PC-3 (cell line): ENCODE measurements at regions not wholly inside any gene's neighbourhood (a gene's known extent, or its start where the extent isn't known, plus 50 kb on each side); places are given as distances from the start of the nearest gene placed in this dataset.

Experiments used
- ATAC-seq: fragments of 200-7000 bp; cut with Tn5 transposase; 2 replicates; pipeline ENCODE4 v1.9.1; 2020; ENCODE audit warnings: mild to moderate bottlenecking, moderate library complexity
- BruUV-seq: library from RNA; stranded (reverse); fragments of 400-500 nt; replicated peaks from 2 replicates; lab custom pipeline; 2021; lab: Mats Ljungman, UMichigan
- CTCF ChIA-PET: fragments of 300-600 bp; sonication (Branson Sonifier 250); formaldehyde crosslinking; loops from one replicate; lab custom pipeline; 2022; ENCODE audit warnings: antibody characterized with exemption; lab: Charles Lee
- POLR2A ChIA-PET: fragments of 300-600 bp; sonication (Branson Sonifier 250); formaldehyde crosslinking; loops from one replicate; lab custom pipeline; 2022; ENCODE audit warnings: antibody characterized with exemption; ENCODE audit not compliant: unreplicated experiment; lab: Charles Lee
- DNase-seq: peaks from one replicate; pipeline ENCODE4 v3.0.0-alpha.2; 2015
- H2AFZ ChIP-seq: fragments of 300-600 bp; sonication (generic); 2 replicates; pipeline ENCODE4 v1.6.0; 2016; ENCODE audit warnings: antibody characterized with exemption, low read length
- H3F3A ChIP-seq: fragments of 300-600 bp; sonication (generic); one replicate; pipeline ENCODE4 v1.6.0; 2017; ENCODE audit warnings: antibody characterized with exemption, low read length, control low read depth, mild to moderate bottlenecking; ENCODE audit not compliant: unreplicated experiment
- H3K27ac ChIP-seq: fragments of 300-600 bp; sonication (generic); 2 replicates; pipeline ENCODE4 v1.5.1; 2016; ENCODE audit warnings: mild to moderate bottlenecking, low read length
- H3K27me3 ChIP-seq: fragments of 300-600 bp; sonication (generic); 2 replicates; pipeline ENCODE4 v1.6.1; 2016; ENCODE audit warnings: low read length, mixed read lengths
- H3K36me3 ChIP-seq: fragments of 300-600 bp; sonication (generic); 2 replicates; pipeline ENCODE4 v1.6.1; 2016; ENCODE audit warnings: low read depth, mixed run types, low read length, mixed read lengths
- H3K4me1 ChIP-seq: fragments of 300-600 bp; sonication (generic); 2 replicates; pipeline ENCODE4 v1.5.1; 2016; ENCODE audit warnings: low read length; ENCODE audit not compliant: insufficient read depth
- H3K4me2 ChIP-seq: fragments of 300-600 bp; sonication (generic); 2 replicates; pipeline ENCODE4 v1.6.0; 2016; ENCODE audit warnings: low read length
- H3K4me3 ChIP-seq: fragments of 300-600 bp; sonication (generic); 2 replicates; pipeline ENCODE4 v1.5.1; 2016; ENCODE audit warnings: mild to moderate bottlenecking, low read length, mixed read lengths
- H3K79me2 ChIP-seq: fragments of 300-600 bp; sonication (generic); 2 replicates; pipeline ENCODE4 v1.6.1; 2017; ENCODE audit warnings: low read length, mixed read lengths
- H3K9ac ChIP-seq: fragments of 300-600 bp; sonication (generic); 2 replicates; pipeline ENCODE4 v1.6.0; 2016; ENCODE audit warnings: mild to moderate bottlenecking, low read length
- H3K9me2 ChIP-seq: fragments of 300-600 bp; sonication (generic); replicated peaks from 2 replicates; pipeline ENCODE4 v1.6.1; 2016; ENCODE audit warnings: mixed run types, low read length, mixed read lengths
- H3K9me3 ChIP-seq: fragments of 300-600 bp; sonication (generic); 2 replicates; pipeline ENCODE4 v1.6.1; 2016; ENCODE audit warnings: low read length, mixed read lengths
- H4K20me1 ChIP-seq: fragments of 300-600 bp; sonication (generic); 2 replicates; pipeline ENCODE4 v1.6.1; 2016; ENCODE audit warnings: low read length, mixed read lengths
- EZH2 ChIP-seq: fragments of 300-600 bp; sonication (generic); IDR thresholded peaks from one replicate; pipeline ENCODE4 v1.6.1; 2017; ENCODE audit warnings: antibody characterized with exemption, mild to moderate bottlenecking, low read length; ENCODE audit not compliant: unreplicated experiment
- EZH2phosphoT487 ChIP-seq: fragments of 300-600 bp; sonication (generic); IDR thresholded peaks from 2 replicates; pipeline ENCODE4 v1.6.1; 2018; ENCODE audit warnings: mild to moderate bottlenecking, antibody characterized with exemption, low read length, borderline replicate concordance
- intact Hi-C: fragments of 100-400 bp; cut with micrococcal nuclease; formaldehyde crosslinking; loops from 2 replicates; pipeline ENCODE4 v1.9.0; 2023
- TF ChIP-seq, protein P1 (sequence below): fragments of 300-600 bp; sonication (generic); conservative IDR thresholded peaks from 2 replicates; pipeline ENCODE4 v1.5.1; 2017; ENCODE audit warnings: antibody characterized with exemption, low read depth, mild to moderate bottlenecking, low read length

DNA sequence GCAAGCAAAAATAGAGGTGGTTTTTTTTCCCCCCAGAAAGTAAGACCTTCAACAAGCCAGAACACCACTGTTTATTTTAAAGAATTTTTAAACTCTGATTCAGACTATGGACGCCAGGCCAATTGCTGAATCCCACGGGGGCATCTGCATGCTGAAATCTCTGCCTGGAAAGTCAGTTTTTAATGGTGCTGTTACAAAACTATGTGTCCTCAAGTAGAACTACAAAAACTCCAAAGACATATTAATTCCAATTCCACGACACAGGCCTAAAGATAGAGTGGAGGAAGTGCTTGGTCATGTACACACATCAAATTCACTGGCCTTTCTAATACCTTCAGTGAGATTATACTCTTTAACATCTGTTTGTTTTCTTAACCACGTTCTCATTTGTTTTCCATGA lies 490.5 kb upstream of the NR2F2 start:
- Histone ChIP-seq H3K36me3 (no peaks in the 10 kb centered on the region), H3K9ac (no peak overlapping the region), H3K27ac (no peak overlapping the region), H2AFZ (no peak overlapping the region), H3K4me2 (no peak overlapping the region), H4K20me1 (no peaks in the 10 kb centered on the region), H3K27me3 (no peaks in the 10 kb centered on the region), H3K9me2 (no peaks in the 10 kb centered on the region), H3F3A (no peaks in the 10 kb centered on the region), H3K9me3 (no peaks in the 10 kb centered on the region), H3K79me2 (no peaks in the 10 kb centered on the region), H3K4me3 (no peak overlapping the region), H3K4me1 (no peaks in the 10 kb centered on the region)
- ATAC-seq (no peak), DNase-seq (no peak)
- CTCF ChIA-PET, result no interaction called here
- POLR2A ChIA-PET, result no interaction called here
- no peak for TF ChIP-seq EZH2
- TF ChIP-seq EZH2phosphoT487, result no peak
- TF ChIP-seq, protein P1, sequence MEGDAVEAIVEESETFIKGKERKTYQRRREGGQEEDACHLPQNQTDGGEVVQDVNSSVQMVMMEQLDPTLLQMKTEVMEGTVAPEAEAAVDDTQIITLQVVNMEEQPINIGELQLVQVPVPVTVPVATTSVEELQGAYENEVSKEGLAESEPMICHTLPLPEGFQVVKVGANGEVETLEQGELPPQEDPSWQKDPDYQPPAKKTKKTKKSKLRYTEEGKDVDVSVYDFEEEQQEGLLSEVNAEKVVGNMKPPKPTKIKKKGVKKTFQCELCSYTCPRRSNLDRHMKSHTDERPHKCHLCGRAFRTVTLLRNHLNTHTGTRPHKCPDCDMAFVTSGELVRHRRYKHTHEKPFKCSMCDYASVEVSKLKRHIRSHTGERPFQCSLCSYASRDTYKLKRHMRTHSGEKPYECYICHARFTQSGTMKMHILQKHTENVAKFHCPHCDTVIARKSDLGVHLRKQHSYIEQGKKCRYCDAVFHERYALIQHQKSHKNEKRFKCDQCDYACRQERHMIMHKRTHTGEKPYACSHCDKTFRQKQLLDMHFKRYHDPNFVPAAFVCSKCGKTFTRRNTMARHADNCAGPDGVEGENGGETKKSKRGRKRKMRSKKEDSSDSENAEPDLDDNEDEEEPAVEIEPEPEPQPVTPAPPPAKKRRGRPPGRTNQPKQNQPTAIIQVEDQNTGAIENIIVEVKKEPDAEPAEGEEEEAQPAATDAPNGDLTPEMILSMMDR, result no peak
- intact Hi-C loops, result no loop called here
- no TSS peak for BruUV-seq

- DNase-seq (no peak), ATAC-seq (no peak)
- Histone ChIP-seq H3K27me3 (no peaks in the 10 kb centered on the region), H3K36me3 (no peaks in the 10 kb centered on the region), H3K4me2 (no peak overlapping the region), H4K20me1 (no peaks in the 10 kb centered on the region), H3K9me2 (no peaks in the 10 kb centered on the region), H3K9ac (no peak overlapping the region), H3F3A (no peaks in the 10 kb centered on the region), H3K79me2 (no peaks in the 10 kb centered on the region), H2AFZ (no peak overlapping the region), H3K4me1 (no peaks in the 10 kb centered on the region), H3K27ac (no peak overlapping the region), H3K4me3 (no peak overlapping the region), H3K9me3 (no peaks in the 10 kb centered on the region)
- no TSS peak for BruUV-seq
- TF ChIP-seq, protein P1, result no peak
- TF ChIP-seq EZH2 (no peak), EZH2phosphoT487 (no peak)
- ChIA-PET CTCF (no interaction called here), POLR2A (no interaction called here)
- intact Hi-C loops, result no loop called here
These were observed 489.6 kb upstream of the NR2F2 start for GRCh38 chr15:95840855-95841254.

DNA sequence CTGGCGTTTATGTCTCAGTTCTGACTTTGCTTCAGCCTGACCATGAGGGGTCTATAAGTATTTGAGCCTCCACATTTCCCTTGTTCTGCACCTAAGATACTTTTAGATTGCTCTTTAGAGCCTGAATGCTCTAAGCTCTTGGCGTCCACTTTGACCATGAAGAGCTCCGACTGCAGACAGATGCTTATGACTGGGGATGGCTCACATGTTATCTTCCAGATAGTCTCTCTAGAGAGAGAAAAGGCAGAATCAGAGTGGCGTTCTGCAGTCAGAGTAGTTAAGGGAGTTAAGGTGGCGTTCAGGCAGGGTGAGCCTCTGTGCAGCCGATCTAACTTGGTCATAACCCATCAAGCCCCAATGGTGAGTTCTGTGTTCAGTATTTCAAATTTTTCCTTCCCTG lies 487.9 kb upstream of the NR2F2 start:
- H3K27me3 ChIP-seq, result no peaks in the 10 kb centered on the region
- no peak overlapping the region for H3K4me3 ChIP-seq
- BruUV-seq, result no TSS peak
- TF ChIP-seq EZH2 (no peak), EZH2phosphoT487 (no peak)
- TF ChIP-seq, protein P1, result no peak
- H3F3A ChIP-seq, result no peaks in the 10 kb centered on the region
- DNase-seq (no peak), ATAC-seq (no peak)
- no peaks in the 10 kb centered on the region for H3K9me2 ChIP-seq
- no peaks in the 10 kb centered on the region for H4K20me1 ChIP-seq
- no peak overlapping the region for H3K4me2 ChIP-seq
- intact Hi-C loops, result no loop called here
- H3K27ac ChIP-seq, result no peak overlapping the region
- ChIA-PET POLR2A (no interaction called here), CTCF (no interaction called here)
- no peaks in the 10 kb centered on the region for H3K4me1 ChIP-seq
- no peaks in the 10 kb centered on the region for H3K9me3 ChIP-seq
- H3K9ac ChIP-seq, result no peak overlapping the region
- H3K36me3 ChIP-seq, result no peaks in the 10 kb centered on the region
- no peak overlapping the region for H2AFZ ChIP-seq
- no peaks in the 10 kb centered on the region for H3K79me2 ChIP-seq
